SK-N-SH (cell line): ENCODE measurements at regions not wholly inside any gene's neighbourhood (a gene's known extent, or its start where the extent isn't known, plus 50 kb on each side); places are given as distances from the start of the nearest gene placed in this dataset.

Experiments used
- CTCF ChIA-PET: fragments of 300-600, 350-600 bp; formaldehyde crosslinking; extraction: SDS; loops from one replicate; lab custom pipeline; 2021; lab: Yijun Ruan, JAX
- POLR2A ChIA-PET: fragments of 350-600 bp; sonication (Branson Sonifier 250); formaldehyde crosslinking; extraction: SDS; loops from one replicate; lab custom pipeline; 2020; ENCODE audit warnings: antibody characterized with exemption, inconsistent platforms; lab: Yijun Ruan, JAX
- DNase-seq: peaks from one replicate; pipeline ENCODE4 v3.0.0; 2012
- H2AFZ ChIP-seq: fragments of 200-600 bp; sonication (generic); 2 replicates; pipeline ENCODE4 v1.8.1; 2016; ENCODE audit warnings: antibody characterized with exemption, mild to moderate bottlenecking, low read depth
- H3F3A ChIP-seq: fragments of 200-600 bp; sonication (generic); replicated peaks from 2 replicates; pipeline ENCODE3; 2016; ENCODE audit warnings: antibody characterized with exemption, mild to moderate bottlenecking; ENCODE audit not compliant: insufficient read depth
- H3K27ac ChIP-seq, 2 experiments: fragments of 200-500 bp in 1 of 2; fragments of 200-600 bp in 1 of 2; sonication (Bioruptor generic) in 1 of 2; sonication (generic), shearing (Covaris generic) in 1 of 2; 2 replicates each; pipeline versions ENCODE4 v1.5.1 to v1.6.1; 2014 to 2016; ENCODE audit warnings: low read depth in 2 of 2, inconsistent platforms in 1 of 2, low read length in 1 of 2, mild to moderate bottlenecking in 1 of 2, mixed read lengths in 1 of 2
- H3K27me3 ChIP-seq: fragments of 200-600 bp; sonication (generic), shearing (Covaris generic); 2 replicates; pipeline ENCODE4 v1.6.1; 2016; ENCODE audit warnings: mixed run types; ENCODE audit not compliant: insufficient read depth
- H3K36me3 ChIP-seq, 2 experiments: fragments of 200-500 bp in 1 of 2; fragments of 200-600 bp in 1 of 2; sonication (Bioruptor generic) in 1 of 2; sonication (generic) in 1 of 2; replicated peaks in 1 of 2; 2 replicates each; pipeline versions ENCODE3 to v1.5.1; 2014 to 2016; ENCODE audit warnings: low read length in 1 of 2, mild to moderate bottlenecking in 1 of 2; ENCODE audit not compliant: insufficient read depth in 2 of 2, control insufficient read depth in 1 of 2
- H3K4me1 ChIP-seq, 2 experiments: fragments of 200-500 bp in 1 of 2; fragments of 200-600 bp in 1 of 2; sonication (Bioruptor generic) in 1 of 2; sonication (generic), shearing (Covaris generic) in 1 of 2; 2 replicates each; pipeline versions ENCODE4 v1.5.1 to v1.6.1; 2014 to 2016; ENCODE audit warnings: low read depth in 1 of 2, low read length in 1 of 2, mixed run types in 1 of 2; ENCODE audit not compliant: insufficient read depth in 2 of 2, control insufficient read depth in 1 of 2
- H3K4me2 ChIP-seq: fragments of 200-600 bp; sonication (generic), shearing (Covaris generic); 2 replicates; pipeline ENCODE4 v1.6.1; 2017; ENCODE audit warnings: mixed run types
- H3K4me3 ChIP-seq, 2 experiments: fragments of 200-500 bp in 1 of 2; fragments of 200-600 bp in 1 of 2; sonication (Bioruptor generic) in 1 of 2; sonication (generic), shearing (Covaris generic) in 1 of 2; 2 replicates each; pipeline versions ENCODE4 v1.5.1 to v1.8.1; 2014 to 2016; ENCODE audit warnings: low read depth in 2 of 2, inconsistent platforms in 1 of 2, low read length in 1 of 2, mild to moderate bottlenecking in 1 of 2, mixed read lengths in 1 of 2, moderate library complexity in 1 of 2
- H3K79me2 ChIP-seq: fragments of 200-600 bp; sonication (generic); 2 replicates; pipeline ENCODE4 v1.8.1; 2017; ENCODE audit warnings: mild to moderate bottlenecking; ENCODE audit not compliant: insufficient read depth
- H3K9ac ChIP-seq: fragments of 200-600 bp; sonication (generic); 2 replicates; pipeline ENCODE4 v1.6.1; 2017; ENCODE audit warnings: mixed run types
- H3K9me2 ChIP-seq: fragments of 200-600 bp; sonication (generic); 2 replicates; pipeline ENCODE4 v1.6.1; 2017; ENCODE audit warnings: mixed run types
- H3K9me3 ChIP-seq: fragments of 200-600 bp; sonication (generic); 2 replicates; pipeline ENCODE4 v1.6.1; 2017; ENCODE audit warnings: mixed run types, mild to moderate bottlenecking, moderate library complexity
- H4K20me1 ChIP-seq: fragments of 200-600 bp; sonication (generic); 2 replicates; pipeline ENCODE4 v1.6.1; 2017; ENCODE audit warnings: mild to moderate bottlenecking, mixed run types; ENCODE audit not compliant: insufficient read depth
- CHD2 ChIP-seq: fragments of 150-350 bp; IDR thresholded peaks from 2 replicates; pipeline ENCODE4 v1.6.1; 2018; ENCODE audit warnings: low read length; ENCODE audit not compliant: partially characterized antibody
- ELF1 ChIP-seq: IDR thresholded peaks from 2 replicates; pipeline ENCODE4 v1.4.0; 2012
- EZH2phosphoT487 ChIP-seq: fragments of 200-600 bp; sonication (generic); IDR thresholded peaks from 2 replicates; pipeline ENCODE4 v1.6.1; 2017; ENCODE audit warnings: low read depth, mixed run types, mild to moderate bottlenecking, antibody characterized with exemption, moderate library complexity, borderline replicate concordance
- FOXM1 ChIP-seq: IDR thresholded peaks from 2 replicates; pipeline ENCODE4 v1.4.0; 2012; ENCODE audit warnings: low read depth, mild to moderate bottlenecking
- GATA2 ChIP-seq: sonication (generic); formaldehyde crosslinking; IDR thresholded peaks from 2 replicates; pipeline ENCODE4 v1.5.0; 2020; ENCODE audit warnings: mild to moderate bottlenecking, missing genetic modification reagents
- NFIC ChIP-seq: IDR thresholded peaks from 2 replicates; pipeline ENCODE4 v1.4.0; 2012; ENCODE audit warnings: borderline replicate concordance
- NRF1 ChIP-seq: IDR thresholded peaks from 2 replicates; pipeline ENCODE4 v1.6.1; 2012; ENCODE audit warnings: low read depth, mild to moderate bottlenecking, low read length
- PBX3 ChIP-seq: IDR thresholded peaks from 2 replicates; pipeline ENCODE4; 2012
- RAD21 ChIP-seq: IDR thresholded peaks from 2 replicates; pipeline ENCODE4 v1.6.1; 2012; ENCODE audit warnings: mild to moderate bottlenecking, low read length
- RXRA ChIP-seq: IDR thresholded peaks from 2 replicates; pipeline ENCODE4 v1.4.0; 2012; ENCODE audit warnings: low read depth, mild to moderate bottlenecking, borderline replicate concordance
- SIN3A ChIP-seq: IDR thresholded peaks from 2 replicates; pipeline ENCODE4 v1.6.1; 2012; ENCODE audit warnings: low read depth, mild to moderate bottlenecking, low read length, moderate library complexity, borderline replicate concordance
- SMC3 ChIP-seq: IDR thresholded peaks from 2 replicates; pipeline ENCODE4 v1.6.1; 2012; ENCODE audit warnings: low read depth, low read length, improper control_type of control experiment
- TCF12 ChIP-seq: IDR thresholded peaks from 2 replicates; pipeline ENCODE4 v1.4.0; 2012
- TEAD4 ChIP-seq: IDR thresholded peaks from 2 replicates; pipeline ENCODE4 v1.4.0; 2012; ENCODE audit warnings: mild to moderate bottlenecking, borderline replicate concordance; ENCODE audit not compliant: insufficient read depth
- USF2 ChIP-seq: fragments of 150-350 bp; IDR thresholded peaks from 2 replicates; pipeline ENCODE4 v1.6.1; 2017; ENCODE audit warnings: antibody characterized with exemption, low read length, low read depth, borderline replicate concordance
- WGBS: methylation state at CpG from one replicate; pipeline ENCODE4 v1.1.6; 2017; ENCODE audit warnings: low lambda C conversion rate; 5-methylcytosine and 5-hydroxymethylcytosine counted together
- TF ChIP-seq, protein P1 (sequence below): IDR thresholded peaks from 2 replicates; pipeline ENCODE4 v1.6.1; 2012; ENCODE audit warnings: mild to moderate bottlenecking, low read depth, low read length, moderate library complexity
- TF ChIP-seq, protein P2 (sequence below): IDR thresholded peaks from 2 replicates; pipeline ENCODE4 v1.4.0; 2012; ENCODE audit warnings: low read depth

DNA sequence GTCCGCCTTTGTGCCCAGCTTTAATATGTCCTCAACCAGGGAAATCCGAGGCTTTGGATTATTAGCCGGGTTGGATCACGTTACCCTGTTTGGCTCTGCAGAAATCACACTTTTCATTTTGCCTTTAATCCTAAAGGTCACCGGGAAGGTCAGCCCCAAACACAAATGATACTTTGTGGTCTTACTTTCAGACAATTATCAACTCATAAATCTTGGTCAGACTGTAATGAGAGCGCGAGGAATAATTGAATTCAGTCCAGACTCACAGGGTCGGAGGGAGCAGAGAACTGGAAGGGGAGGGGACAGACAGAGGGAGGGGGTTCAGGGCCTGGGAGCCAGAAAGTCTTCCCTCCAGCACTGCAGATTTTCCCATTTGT is 91.7 kb upstream of the NFIA start:
- peak overlapping the region; percentile 73 for H3K4me2 ChIP-seq
- H2AFZ ChIP-seq = peak overlapping the region; percentile 57
- H3K9ac ChIP-seq = peak overlapping the region; percentile 50
- no peaks in the 10 kb centered on the region for H3K9me3 ChIP-seq
- peak overlapping the region; percentile 6 to 21; a peak in 3 of 4 replicates for H3K4me3 ChIP-seq
- DNase-seq = peak; percentile 65
- no peaks in the 10 kb centered on the region for H3K79me2 ChIP-seq
- ChIA-PET CTCF (interaction anchor here (0.9 to 4.7 kb wide), 5 partner anchors 13 to 834 kb away, joined by 3 to 43 read pairs (median 3); no protein-coding TSS in a partner anchor), POLR2A (no interaction called here)
- 0 out of 2 replicates have a peak, but pooled peaks have one; percentile 6 for TF ChIP-seq SMC3
- no peak for TF ChIP-seq TEAD4
- no peak for TF ChIP-seq USF2
- no peak for TF ChIP-seq NFIC
- TF ChIP-seq FOXM1 = no peak
- TF ChIP-seq, protein P1, sequence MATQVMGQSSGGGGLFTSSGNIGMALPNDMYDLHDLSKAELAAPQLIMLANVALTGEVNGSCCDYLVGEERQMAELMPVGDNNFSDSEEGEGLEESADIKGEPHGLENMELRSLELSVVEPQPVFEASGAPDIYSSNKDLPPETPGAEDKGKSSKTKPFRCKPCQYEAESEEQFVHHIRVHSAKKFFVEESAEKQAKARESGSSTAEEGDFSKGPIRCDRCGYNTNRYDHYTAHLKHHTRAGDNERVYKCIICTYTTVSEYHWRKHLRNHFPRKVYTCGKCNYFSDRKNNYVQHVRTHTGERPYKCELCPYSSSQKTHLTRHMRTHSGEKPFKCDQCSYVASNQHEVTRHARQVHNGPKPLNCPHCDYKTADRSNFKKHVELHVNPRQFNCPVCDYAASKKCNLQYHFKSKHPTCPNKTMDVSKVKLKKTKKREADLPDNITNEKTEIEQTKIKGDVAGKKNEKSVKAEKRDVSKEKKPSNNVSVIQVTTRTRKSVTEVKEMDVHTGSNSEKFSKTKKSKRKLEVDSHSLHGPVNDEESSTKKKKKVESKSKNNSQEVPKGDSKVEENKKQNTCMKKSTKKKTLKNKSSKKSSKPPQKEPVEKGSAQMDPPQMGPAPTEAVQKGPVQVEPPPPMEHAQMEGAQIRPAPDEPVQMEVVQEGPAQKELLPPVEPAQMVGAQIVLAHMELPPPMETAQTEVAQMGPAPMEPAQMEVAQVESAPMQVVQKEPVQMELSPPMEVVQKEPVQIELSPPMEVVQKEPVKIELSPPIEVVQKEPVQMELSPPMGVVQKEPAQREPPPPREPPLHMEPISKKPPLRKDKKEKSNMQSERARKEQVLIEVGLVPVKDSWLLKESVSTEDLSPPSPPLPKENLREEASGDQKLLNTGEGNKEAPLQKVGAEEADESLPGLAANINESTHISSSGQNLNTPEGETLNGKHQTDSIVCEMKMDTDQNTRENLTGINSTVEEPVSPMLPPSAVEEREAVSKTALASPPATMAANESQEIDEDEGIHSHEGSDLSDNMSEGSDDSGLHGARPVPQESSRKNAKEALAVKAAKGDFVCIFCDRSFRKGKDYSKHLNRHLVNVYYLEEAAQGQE = no peak
- peak; percentile 55 for TF ChIP-seq GATA2
- TF ChIP-seq RXRA = no peak; the same call in 1 of the 2 replicates
- no peak for TF ChIP-seq PBX3
- no peak for TF ChIP-seq EZH2phosphoT487
- TF ChIP-seq RAD21 = peak; percentile 16; the same call in 1 of the 2 replicates
- no peak for TF ChIP-seq SIN3A
- no peak for TF ChIP-seq ELF1
- no peak for TF ChIP-seq TCF12
- TF ChIP-seq, protein P2, sequence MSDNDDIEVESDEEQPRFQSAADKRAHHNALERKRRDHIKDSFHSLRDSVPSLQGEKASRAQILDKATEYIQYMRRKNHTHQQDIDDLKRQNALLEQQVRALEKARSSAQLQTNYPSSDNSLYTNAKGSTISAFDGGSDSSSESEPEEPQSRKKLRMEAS = no peak
- TF ChIP-seq CHD2 = no peak
- no peak for TF ChIP-seq NRF1
- peaks cover 20% of the 10 kb centered on the region for H3F3A ChIP-seq
- no peaks in the 10 kb centered on the region for H4K20me1 ChIP-seq
- H3K27ac ChIP-seq = peak overlapping the region; percentile 90 to 93
- H3K4me1 ChIP-seq = peaks cover 19 to 36% of the 10 kb centered on the region in 2 experiments; a peak in 3 of 4 replicates
- 19% methylated on average over 8 of the region's 8 CpGs for WGBS
- H3K36me3 ChIP-seq = no peaks in the 10 kb centered on the region
- H3K27me3 ChIP-seq = no peaks in the 10 kb centered on the region
- H3K9me2 ChIP-seq = no peaks in the 10 kb centered on the region
